ENCODE measurements at regions not wholly inside any gene's neighbourhood (a gene's known extent, or its start where the extent isn't known, plus 50 kb on each side); places are given as distances from the start of the nearest gene placed in this dataset.

DNA sequence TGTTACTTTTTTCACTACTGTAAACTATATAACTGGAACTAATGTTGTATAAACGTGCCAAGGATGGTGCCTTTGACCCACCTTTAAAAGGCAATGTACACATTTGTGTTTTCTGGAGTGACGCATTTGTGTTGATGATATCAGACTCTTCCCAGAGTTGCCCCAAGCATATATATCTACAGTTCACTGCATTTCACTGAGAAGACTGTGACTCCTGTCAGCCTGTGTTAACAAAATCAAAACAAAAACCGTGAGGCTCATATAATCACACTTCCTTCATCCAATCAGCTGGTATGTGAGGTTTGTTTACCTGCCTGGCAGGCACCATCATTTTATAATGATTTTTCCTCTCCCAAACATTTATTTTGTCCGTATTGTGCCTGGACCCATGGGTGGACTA is 117.6 kb upstream of the ROBO1 start:
- no peak for DNase-seq (ENCODE audit: low read depth)

- DNase-seq (ENCODE audit: low read depth) = no peak
Measured at GRCh38 chr3:79884354-79884753, 116.6 kb upstream of the ROBO1 start.

GRCh38 chr3:79881431-79881830 is 113.6 kb upstream of the ROBO1 start:
- DNase-seq (ENCODE audit: low read depth) = no peak

DNA sequence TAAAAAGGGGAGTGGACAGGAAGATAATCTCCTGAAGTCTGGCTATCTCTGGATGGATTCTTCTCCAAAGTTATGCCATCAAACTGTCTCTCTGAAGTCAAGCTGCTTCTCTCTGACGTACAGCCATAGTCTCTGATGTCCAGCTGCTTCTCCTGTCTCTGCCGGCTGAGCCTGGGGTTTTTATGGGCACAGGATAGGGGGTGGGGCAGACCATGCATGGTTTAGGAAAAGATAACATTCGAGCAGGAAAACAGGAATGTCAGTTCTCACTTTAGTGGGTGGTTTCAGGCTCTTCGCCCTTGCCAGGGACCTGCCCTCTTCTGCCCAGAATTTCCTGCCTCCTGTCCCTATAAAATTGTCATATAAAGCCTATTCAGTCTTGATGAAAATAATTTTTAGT is 110.9 kb upstream of the ROBO1 start:
- DNase-seq (ENCODE audit: low read depth) = no peak

DNA sequence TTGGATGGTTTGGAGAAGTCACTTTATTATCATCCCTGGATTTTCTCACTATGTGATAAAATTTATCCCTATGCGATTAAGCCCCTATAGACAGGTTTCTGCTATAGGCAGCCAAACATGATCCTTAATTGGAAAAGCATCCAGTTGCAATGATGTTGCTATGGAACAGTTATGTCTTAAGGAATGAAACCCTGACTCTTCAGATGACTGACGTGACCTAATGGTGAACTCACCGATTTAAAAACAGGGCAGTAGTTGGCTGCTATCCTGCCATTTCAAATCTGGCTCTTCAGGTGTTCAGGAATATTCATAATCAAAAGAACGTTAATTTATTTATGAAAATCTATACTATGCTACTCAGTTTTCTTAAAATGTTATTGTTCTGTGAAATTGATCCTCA is 106.8 kb upstream of the ROBO1 start:
- DNase-seq (ENCODE audit: low read depth) = no peak

- peak; percentile 56 for DNase-seq (ENCODE audit: low read depth)
Measured at GRCh38 chr3:79872483-79872882, 104.7 kb upstream of the ROBO1 start.

GRCh38 chr3:79871656-79872055 is 103.9 kb upstream of the ROBO1 start:
- DNase-seq (ENCODE audit: low read depth) = peak; percentile 5

- no peak for DNase-seq (ENCODE audit: low read depth)
Measured at GRCh38 chr3:79870313-79870620, 102.5 kb upstream of the ROBO1 start.

GRCh38 chr3:79869461-79870312 is 101.9 kb upstream of the ROBO1 start:
- no peak for DNase-seq (ENCODE audit: low read depth)

GRCh38 chr3:79866162-79866561 is 98.4 kb upstream of the ROBO1 start:
- DNase-seq (ENCODE audit: low read depth) = no peak

GRCh38 chr3:79864077-79864476 is 96.3 kb upstream of the ROBO1 start:
- no peak for DNase-seq (ENCODE audit: low read depth)

DNA sequence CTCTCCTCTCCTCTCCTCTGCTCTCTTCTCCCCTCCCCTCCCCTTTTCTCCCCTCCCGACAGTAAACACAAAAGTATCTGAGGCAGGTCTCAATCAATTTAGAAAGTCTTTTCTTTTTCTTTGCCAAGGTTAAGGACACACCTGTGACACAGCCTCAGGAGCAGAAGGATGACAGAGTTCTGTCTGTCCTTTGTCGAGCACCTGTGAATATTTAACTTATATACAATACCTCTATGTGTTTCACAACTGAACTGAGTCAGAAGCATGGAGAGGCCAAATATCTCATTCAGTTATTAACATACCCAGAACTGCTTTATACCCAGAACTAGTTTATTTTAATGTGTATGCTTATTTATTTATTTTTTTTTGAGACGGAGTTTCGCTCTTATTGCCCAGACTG is 81.1 kb upstream of the ROBO1 start:
- DNase-seq (ENCODE audit: low read depth) = no peak

GRCh38 chr3:79847928-79848327 is 80.1 kb upstream of the ROBO1 start:
- DNase-seq (ENCODE audit: low read depth) = no peak

- no peak for DNase-seq (ENCODE audit: low read depth)
Measured at GRCh38 chr3:79846148-79846933, 78.5 kb upstream of the ROBO1 start.

DNA sequence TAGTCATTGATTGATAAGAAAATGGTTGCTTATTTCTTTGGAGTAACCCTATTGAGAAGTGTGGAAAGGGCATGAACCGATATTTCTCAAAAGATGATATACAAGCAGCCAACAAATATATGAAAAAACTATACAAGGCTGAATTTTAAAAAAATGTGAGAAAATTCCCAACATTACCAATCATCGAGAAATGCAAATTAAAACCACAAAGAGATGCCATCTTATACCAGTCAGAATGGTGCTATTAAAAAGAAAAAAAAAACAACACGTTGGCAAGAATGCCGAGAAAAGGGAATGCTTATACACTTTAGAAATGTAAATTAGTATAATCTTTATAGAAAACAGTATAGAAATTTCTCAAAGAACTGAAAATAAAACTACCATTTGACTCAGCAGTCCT is 77.7 kb upstream of the ROBO1 start:
- peak; percentile 31 for DNase-seq (ENCODE audit: low read depth)

- peak; percentile 2 for DNase-seq (ENCODE audit: low read depth)
Measured at GRCh38 chr3:79844176-79844575, 76.4 kb upstream of the ROBO1 start.

DNA sequence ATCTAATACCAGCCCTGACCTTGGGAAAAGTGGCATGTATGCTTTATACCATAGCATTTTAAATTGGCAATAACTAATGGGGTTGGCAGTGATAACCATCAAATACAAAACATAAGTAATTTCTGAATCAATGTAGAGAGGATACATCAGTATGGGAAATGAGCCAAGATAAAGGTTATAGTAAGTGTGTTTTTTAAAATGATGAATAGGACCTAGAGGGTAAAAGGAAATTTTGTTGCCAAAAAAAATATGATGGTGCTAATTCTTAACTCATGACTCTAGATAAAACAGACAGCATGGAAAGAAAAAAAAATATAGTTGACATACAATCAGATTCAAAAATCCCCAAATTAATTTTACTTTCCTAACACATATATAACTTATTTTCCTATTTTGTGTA is 75.4 kb upstream of the ROBO1 start:
- DNase-seq (ENCODE audit: low read depth) = no peak

DNA sequence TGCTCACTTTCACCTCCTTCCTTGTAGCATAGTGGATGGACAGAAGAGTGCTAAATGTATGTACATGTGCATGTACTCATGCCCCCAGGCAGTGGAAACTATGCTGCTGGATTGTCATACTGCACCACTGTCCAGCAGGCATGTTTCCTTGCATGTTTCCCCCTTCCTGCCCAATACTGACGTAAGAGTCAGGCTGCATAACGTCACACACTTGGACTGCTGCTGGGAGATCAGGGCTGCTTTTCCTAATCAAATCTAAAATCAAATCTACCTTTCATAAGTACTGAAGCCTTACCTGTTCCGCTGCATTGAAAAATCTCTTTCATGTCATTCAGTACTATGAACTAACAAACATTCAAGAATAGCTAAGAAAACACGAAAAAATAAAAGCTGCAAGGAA is 67.9 kb upstream of the ROBO1 start:
- DNase-seq (ENCODE audit: low read depth) = no peak

- no peak for DNase-seq (ENCODE audit: low read depth)
Measured at GRCh38 chr3:79824166-79824565, 56.4 kb upstream of the ROBO1 start.

GRCh38 chr3:79822076-79822475 is 54.3 kb upstream of the ROBO1 start:
- no peak for DNase-seq (ENCODE audit: low read depth)

GRCh38 chr3:79820089-79820488 is 52.3 kb upstream of the ROBO1 start:
- no peak for DNase-seq (ENCODE audit: low read depth)

DNA sequence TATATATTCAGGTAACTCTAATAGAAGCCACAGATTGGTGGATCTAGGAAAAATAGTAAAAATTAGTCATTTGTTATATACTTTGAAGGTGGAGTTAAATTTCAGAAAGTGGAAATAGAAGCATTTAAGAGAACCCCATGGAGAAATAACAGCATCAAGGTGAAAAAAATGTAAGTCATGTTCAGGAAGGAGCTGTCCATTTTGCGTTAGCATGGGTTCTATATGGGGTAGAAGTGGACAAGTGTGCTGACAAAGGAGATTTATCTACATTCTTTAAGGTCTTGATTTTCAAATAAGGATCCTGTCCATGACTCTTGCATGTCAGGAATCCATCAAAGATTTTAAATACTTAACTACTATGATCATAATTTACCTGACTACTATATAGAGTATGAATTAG is 50.2 kb upstream of the ROBO1 start:
- DNase-seq (ENCODE audit: low read depth) = no peak
